GM12878 (cell line): ENCODE measurements at regions not wholly inside any gene's neighbourhood (a gene's known extent, or its start where the extent isn't known, plus 50 kb on each side); places are given as distances from the start of the nearest gene placed in this dataset.

ENCODE experiments used
- ATAC-seq: fragments of 200-7000 bp; cut with Tn5 transposase; 3 replicates; pipeline ENCODE4 v1.9.1; 2020; ENCODE audit warnings: mild to moderate bottlenecking, moderate library complexity
- BruUV-seq: library from RNA; stranded (reverse); fragments of 400-500 nt; replicated peaks from 2 replicates; lab custom pipeline; 2021; lab: Mats Ljungman, UMichigan
- CTCF ChIA-PET: fragments of 300-600 bp; sonication (Branson Sonifier 250); formaldehyde crosslinking; extraction: SDS; loops from one replicate; lab custom pipeline; 2021; ENCODE audit warnings: inconsistent platforms; lab: Yijun Ruan, JAX
- POLR2A ChIA-PET: fragments of 350-600 bp; formaldehyde crosslinking; extraction: SDS; loops from one replicate; lab custom pipeline; 2021; ENCODE audit warnings: inconsistent platforms; lab: Charles Lee
- RAD21 ChIA-PET: fragments of 300-600 bp; sonication (Branson Sonifier 250); formaldehyde crosslinking; loops from one replicate; lab custom pipeline; 2023; ENCODE audit warnings: antibody characterized with exemption; ENCODE audit not compliant: unreplicated experiment; lab: Charles Lee
- SMC1A ChIA-PET: fragments of 300-600 bp; sonication (Branson Sonifier 250); formaldehyde crosslinking; loops from one replicate; lab custom pipeline; 2023; ENCODE audit not compliant: unreplicated experiment, uncharacterized antibody; lab: Charles Lee
- DNase-seq: peaks from one replicate; pipeline ENCODE4 v3.0.0-alpha.2; 2011; ENCODE audit warnings: low read depth, low spot score
- FAIRE-seq: peaks from 3 replicates; lab custom pipeline; 2011; peaks lifted over from hg19 to GRCh38; lab: Jason Lieb, UNC
- H2AFZ ChIP-seq: 2 replicates; pipeline ENCODE4 v1.6.0; 2011; ENCODE audit warnings: low read depth, low read length, control low read depth; ENCODE audit not compliant: control insufficient read depth
- H3K27ac ChIP-seq: 2 replicates; pipeline ENCODE4 v1.5.1; 2011; ENCODE audit warnings: control low read depth; ENCODE audit not compliant: control insufficient read depth, insufficient read depth
- H3K27me3 ChIP-seq, 2 experiments: replicated peaks in 1 of 2; 2 replicates each; pipeline versions ENCODE4 v1.6.0 to v1.6.1; 2011; ENCODE audit warnings: low read length in 1 of 2; ENCODE audit not compliant: control insufficient read depth in 2 of 2, insufficient read depth in 2 of 2
- H3K36me3 ChIP-seq, 2 experiments: 2 replicates each; pipeline ENCODE4 v1.5.1; 2011; ENCODE audit warnings: low read length in 1 of 2; ENCODE audit not compliant: control insufficient read depth in 2 of 2, insufficient read depth in 2 of 2
- H3K4me1 ChIP-seq: 2 replicates; pipeline ENCODE4 v1.6.1; 2011; ENCODE audit warnings: mild to moderate bottlenecking, low read length, moderate library complexity, mixed read lengths; ENCODE audit not compliant: control insufficient read depth, insufficient read depth
- H3K4me2 ChIP-seq: 2 replicates; pipeline ENCODE4 v1.6.0; 2011; ENCODE audit warnings: control low read depth; ENCODE audit not compliant: control insufficient read depth, insufficient read depth
- H3K4me3 ChIP-seq: fragments of 200-600 bp; sonication (generic); 2 replicates; pipeline ENCODE4 v1.5.1; 2016
- H3K79me2 ChIP-seq: 2 replicates; pipeline ENCODE4 v1.6.0; 2011; ENCODE audit warnings: low read length; ENCODE audit not compliant: control insufficient read depth, insufficient read depth
- H3K9ac ChIP-seq: 2 replicates; pipeline ENCODE4 v1.8.0; 2011; ENCODE audit warnings: low read length, control low read depth, mixed read lengths; ENCODE audit not compliant: control insufficient read depth, insufficient read depth
- H3K9me3 ChIP-seq: replicated peaks from 3 replicates; pipeline ENCODE4 v1.5.1; 2011; ENCODE audit warnings: mild to moderate bottlenecking, low read length; ENCODE audit not compliant: control insufficient read depth, insufficient read depth
- H4K20me1 ChIP-seq: 2 replicates; pipeline ENCODE4 v1.6.0; 2011; ENCODE audit not compliant: control insufficient read depth, insufficient read depth
- BACH1 ChIP-seq: fragments of 450-650 bp; IDR thresholded peaks from 2 replicates; pipeline ENCODE4 v1.6.1; 2017; ENCODE audit warnings: mild to moderate bottlenecking, borderline replicate concordance
- BMI1 ChIP-seq: fragments of 450-650 bp; IDR thresholded peaks from 2 replicates; pipeline ENCODE4 v1.6.1; 2016; ENCODE audit warnings: mild to moderate bottlenecking, moderate library complexity, borderline replicate concordance
- GABPA ChIP-seq: IDR thresholded peaks from 2 replicates; pipeline ENCODE4 v1.6.1; 2014; ENCODE audit warnings: antibody characterized with exemption, low read depth, mild to moderate bottlenecking, inconsistent platforms
- HDAC2 ChIP-seq: fragments of 200-600 bp; sonication (generic); IDR thresholded peaks from 2 replicates; pipeline ENCODE4 v1.6.1; 2017
- HDAC6 ChIP-seq: fragments of 200-600 bp; sonication (generic); IDR thresholded peaks from one replicate; pipeline ENCODE4 v1.8.0; 2017; ENCODE audit warnings: antibody characterized with exemption; ENCODE audit not compliant: unreplicated experiment
- LARP7 ChIP-seq: fragments of 450-650 bp; IDR thresholded peaks from 2 replicates; pipeline ENCODE4 v1.6.1; 2017; ENCODE audit warnings: mild to moderate bottlenecking
- MYB ChIP-seq: fragments of 150-350 bp; IDR thresholded peaks from 2 replicates; pipeline ENCODE4 v1.6.1; 2014; ENCODE audit warnings: mild to moderate bottlenecking, low read depth, low read length, borderline replicate concordance
- NFXL1 ChIP-seq: fragments of 450-650 bp; IDR thresholded peaks from 2 replicates; pipeline ENCODE4 v1.6.1; 2017; ENCODE audit warnings: antibody characterized with exemption, mild to moderate bottlenecking, borderline replicate concordance
- NR2F1 ChIP-seq: fragments of 450-650 bp; conservative IDR thresholded peaks from 2 replicates; pipeline ENCODE4 v1.6.1; 2017; ENCODE audit warnings: mild to moderate bottlenecking
- POLR2AphosphoS5 ChIP-seq: IDR thresholded peaks from 2 replicates; pipeline ENCODE4 v1.6.1; 2011; ENCODE audit warnings: mild to moderate bottlenecking, low read length, inconsistent platforms
- SMARCA5 ChIP-seq: fragments of 450-650 bp; IDR thresholded peaks from 2 replicates; pipeline ENCODE4 v1.6.1; 2017; ENCODE audit warnings: mild to moderate bottlenecking
- STAT3 ChIP-seq: IDR thresholded peaks from 2 replicates; pipeline ENCODE4 v1.6.1; 2011; ENCODE audit warnings: low read depth, low read length, improper control_type of control experiment
- YBX1 ChIP-seq: fragments of 450-650 bp; IDR thresholded peaks from 2 replicates; pipeline ENCODE4 v1.6.1; 2016; ENCODE audit warnings: antibody characterized with exemption
- ZNF274 ChIP-seq: IDR thresholded peaks from one replicate; pipeline ENCODE4 v1.8.0; 2011; ENCODE audit not compliant: insufficient read length, insufficient read depth
- WGBS: methylation state at CpG from one replicate; pipeline ENCODE4 v1.1.6; 2016; ENCODE audit warnings: low lambda C conversion rate; ENCODE audit not compliant: insufficient replicate concordance, insufficient coverage; ENCODE audit errors: missing lambda C conversion rate; 5-methylcytosine and 5-hydroxymethylcytosine counted together
- in situ Hi-C: fragments of 300-500 bp; cut with MboI; formaldehyde crosslinking; loops from 9 replicates; pipeline ENCODE4 v1.14.3; 2018; ENCODE audit warnings: mixed read lengths
- intact Hi-C: fragments of 100-400 bp; cut with micrococcal nuclease; formaldehyde crosslinking; loops from one replicate; pipeline ENCODE4 v1.14.2; 2022; ENCODE audit not compliant: unreplicated experiment
- TF ChIP-seq, protein P1 (sequence below): fragments of 450-650 bp; IDR thresholded peaks from 2 replicates; pipeline ENCODE4 v1.6.1; 2017; ENCODE audit warnings: antibody characterized with exemption, mild to moderate bottlenecking, moderate library complexity
- TF ChIP-seq, protein P2 (sequence below): fragments of 450-650 bp; IDR thresholded peaks from 2 replicates; pipeline ENCODE4 v1.6.1; 2017; ENCODE audit warnings: mild to moderate bottlenecking, low read depth, inconsistent platforms; ENCODE audit not compliant: poor library complexity, severe bottlenecking
- TF ChIP-seq, protein P3 (sequence below): fragments of 450-650 bp; IDR thresholded peaks from 2 replicates; pipeline ENCODE4 v1.6.1; 2016; ENCODE audit warnings: mild to moderate bottlenecking

DNA sequence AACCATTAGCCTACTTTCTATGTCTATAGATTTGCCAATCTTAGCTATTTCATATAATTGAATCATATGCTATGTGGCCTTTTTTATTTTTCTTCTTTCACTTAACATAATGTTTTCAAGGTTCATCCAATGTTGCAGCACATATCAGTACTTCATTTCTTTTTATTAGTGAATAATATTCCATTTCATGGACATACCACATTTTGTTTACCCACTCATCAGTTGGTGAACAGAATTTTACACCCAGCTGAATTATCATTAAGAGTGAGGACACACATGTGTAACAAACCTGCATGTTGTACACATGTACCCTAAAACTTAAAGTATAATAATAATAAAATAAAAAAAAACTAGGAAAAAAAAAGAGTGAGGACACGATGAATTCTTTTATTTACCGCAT lies 81.7 kb upstream of the C3orf80 start (continued):
- TF ChIP-seq GABPA = no peak
- no peak for TF ChIP-seq LARP7
- no peak for TF ChIP-seq BMI1
- no peak for TF ChIP-seq MYB
- no peak for TF ChIP-seq HDAC6

GRCh38 chr3:160150066-160150465 lies 75.2 kb upstream of the C3orf80 start:
- ChIA-PET SMC1A (interaction anchor here (1.1 kb wide), 1 partner anchor 35 kb away, joined by 3 read pairs; no protein-coding TSS in a partner anchor), RAD21 (no interaction called here), POLR2A (no interaction called here), CTCF (interaction anchor here (2.0 kb wide), 1 partner anchor 13 kb away, joined by 8 read pairs; no protein-coding TSS in a partner anchor)
- Histone ChIP-seq H3K4me3 (no peak overlapping the region), H3K79me2 (no peaks in the 10 kb centered on the region), H3K9me3 (no peaks in the 10 kb centered on the region), H3K27ac (no peak overlapping the region), H3K4me1 (no peaks in the 10 kb centered on the region), H2AFZ (no peak overlapping the region), H3K36me3 (no peaks in the 10 kb centered on the region), H3K9ac (no peak overlapping the region), H3K27me3 (no peaks in the 10 kb centered on the region), H4K20me1 (no peaks in the 10 kb centered on the region), H3K4me2 (no peak overlapping the region)
- in situ Hi-C loops (no loop called here), intact Hi-C loops (no loop called here)
- FAIRE-seq = no peak
- no peak for TF ChIP-seq STAT3
- TF ChIP-seq ZNF274 = no peak
- no peak for TF ChIP-seq NFXL1
- TF ChIP-seq, protein P1, sequence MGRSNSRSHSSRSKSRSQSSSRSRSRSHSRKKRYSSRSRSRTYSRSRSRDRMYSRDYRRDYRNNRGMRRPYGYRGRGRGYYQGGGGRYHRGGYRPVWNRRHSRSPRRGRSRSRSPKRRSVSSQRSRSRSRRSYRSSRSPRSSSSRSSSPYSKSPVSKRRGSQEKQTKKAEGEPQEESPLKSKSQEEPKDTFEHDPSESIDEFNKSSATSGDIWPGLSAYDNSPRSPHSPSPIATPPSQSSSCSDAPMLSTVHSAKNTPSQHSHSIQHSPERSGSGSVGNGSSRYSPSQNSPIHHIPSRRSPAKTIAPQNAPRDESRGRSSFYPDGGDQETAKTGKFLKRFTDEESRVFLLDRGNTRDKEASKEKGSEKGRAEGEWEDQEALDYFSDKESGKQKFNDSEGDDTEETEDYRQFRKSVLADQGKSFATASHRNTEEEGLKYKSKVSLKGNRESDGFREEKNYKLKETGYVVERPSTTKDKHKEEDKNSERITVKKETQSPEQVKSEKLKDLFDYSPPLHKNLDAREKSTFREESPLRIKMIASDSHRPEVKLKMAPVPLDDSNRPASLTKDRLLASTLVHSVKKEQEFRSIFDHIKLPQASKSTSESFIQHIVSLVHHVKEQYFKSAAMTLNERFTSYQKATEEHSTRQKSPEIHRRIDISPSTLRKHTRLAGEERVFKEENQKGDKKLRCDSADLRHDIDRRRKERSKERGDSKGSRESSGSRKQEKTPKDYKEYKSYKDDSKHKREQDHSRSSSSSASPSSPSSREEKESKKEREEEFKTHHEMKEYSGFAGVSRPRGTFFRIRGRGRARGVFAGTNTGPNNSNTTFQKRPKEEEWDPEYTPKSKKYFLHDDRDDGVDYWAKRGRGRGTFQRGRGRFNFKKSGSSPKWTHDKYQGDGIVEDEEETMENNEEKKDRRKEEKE = no peak
- TF ChIP-seq, protein P2, sequence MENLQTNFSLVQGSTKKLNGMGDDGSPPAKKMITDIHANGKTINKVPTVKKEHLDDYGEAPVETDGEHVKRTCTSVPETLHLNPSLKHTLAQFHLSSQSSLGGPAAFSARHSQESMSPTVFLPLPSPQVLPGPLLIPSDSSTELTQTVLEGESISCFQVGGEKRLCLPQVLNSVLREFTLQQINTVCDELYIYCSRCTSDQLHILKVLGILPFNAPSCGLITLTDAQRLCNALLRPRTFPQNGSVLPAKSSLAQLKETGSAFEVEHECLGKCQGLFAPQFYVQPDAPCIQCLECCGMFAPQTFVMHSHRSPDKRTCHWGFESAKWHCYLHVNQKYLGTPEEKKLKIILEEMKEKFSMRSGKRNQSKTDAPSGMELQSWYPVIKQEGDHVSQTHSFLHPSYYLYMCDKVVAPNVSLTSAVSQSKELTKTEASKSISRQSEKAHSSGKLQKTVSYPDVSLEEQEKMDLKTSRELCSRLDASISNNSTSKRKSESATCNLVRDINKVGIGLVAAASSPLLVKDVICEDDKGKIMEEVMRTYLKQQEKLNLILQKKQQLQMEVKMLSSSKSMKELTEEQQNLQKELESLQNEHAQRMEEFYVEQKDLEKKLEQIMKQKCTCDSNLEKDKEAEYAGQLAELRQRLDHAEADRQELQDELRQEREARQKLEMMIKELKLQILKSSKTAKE = no peak
- no peak for TF ChIP-seq POLR2AphosphoS5
- no peak for TF ChIP-seq BACH1
- no peak for TF ChIP-seq SMARCA5
- TF ChIP-seq, protein P3, sequence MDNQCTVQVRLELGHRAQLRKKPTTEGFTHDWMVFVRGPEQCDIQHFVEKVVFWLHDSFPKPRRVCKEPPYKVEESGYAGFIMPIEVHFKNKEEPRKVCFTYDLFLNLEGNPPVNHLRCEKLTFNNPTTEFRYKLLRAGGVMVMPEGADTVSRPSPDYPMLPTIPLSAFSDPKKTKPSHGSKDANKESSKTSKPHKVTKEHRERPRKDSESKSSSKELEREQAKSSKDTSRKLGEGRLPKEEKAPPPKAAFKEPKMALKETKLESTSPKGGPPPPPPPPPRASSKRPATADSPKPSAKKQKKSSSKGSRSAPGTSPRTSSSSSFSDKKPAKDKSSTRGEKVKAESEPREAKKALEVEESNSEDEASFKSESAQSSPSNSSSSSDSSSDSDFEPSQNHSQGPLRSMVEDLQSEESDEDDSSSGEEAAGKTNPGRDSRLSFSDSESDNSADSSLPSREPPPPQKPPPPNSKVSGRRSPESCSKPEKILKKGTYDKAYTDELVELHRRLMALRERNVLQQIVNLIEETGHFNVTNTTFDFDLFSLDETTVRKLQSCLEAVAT = no peak
- no peak for TF ChIP-seq BMI1
- TF ChIP-seq HDAC2 = no peak
- no peak for TF ChIP-seq NR2F1
- no peak for TF ChIP-seq YBX1
- 81% methylated on average over 3 of the region's 3 CpGs for WGBS
- ATAC-seq = no peak
- BruUV-seq = no TSS peak
- DNase-seq = no peak
